Frontal cortex (tissue), 3 donors: ENCODE measurements at regions not wholly inside any gene's neighbourhood (a gene's known extent, or its start where the extent isn't known, plus 50 kb on each side); places are given as distances from the start of the nearest gene placed in this dataset.
"Not testable (repeated sequence)": the region's sequence is repeated elsewhere in the genome, so short reads cannot be mapped to it uniquely, and the experiment has no call there.

Experiments
- DNase-seq, 2 donors: peaks; one replicate each; pipeline ENCODE4 v3.0.0; 2012; ENCODE audit warnings: low spot score in 2 of 2
- FAIRE-seq: peaks from 2 replicates; lab custom pipeline; 2012; peaks lifted over from hg19 to GRCh38; lab: Jason Lieb, UNC
- donor health status: control.
- donor health status: control.
- donor health status: control.

DNA sequence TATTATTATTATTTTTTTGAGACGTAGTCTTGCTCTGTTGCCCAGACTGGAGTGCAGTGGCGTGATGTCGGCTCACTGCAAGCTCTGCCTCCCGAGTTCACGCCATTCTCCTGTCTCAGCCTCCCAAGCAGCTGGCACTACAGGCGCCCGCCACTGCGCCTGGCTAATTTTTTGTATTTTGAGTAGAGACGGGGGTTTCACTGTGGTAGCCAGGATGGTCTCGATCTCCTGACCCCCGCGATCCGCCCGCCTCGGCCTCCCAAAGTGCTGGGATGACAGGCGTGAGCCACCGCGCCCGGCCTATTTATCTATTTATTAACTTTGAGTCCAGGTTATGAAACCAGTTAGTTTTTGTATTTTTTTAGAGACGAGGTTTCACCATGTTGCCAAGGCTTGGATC is 3901.0 kb upstream of the OR11H1 start:
- not testable (repeated sequence) for DNase-seq, FAIRE-seq

GRCh38 chr22:11627436-11627797 is 3900.6 kb upstream of the OR11H1 start:
- FAIRE-seq, result no peak

GRCh38 chr22:11627798-11628650 is 3900.0 kb upstream of the OR11H1 start:
- DNase-seq, result peak in 1 of 2 donors; percentile 41
- no peak for FAIRE-seq

More at GRCh38 chr22:11627436-11627797, 3900.6 kb upstream of the OR11H1 start:
- no peak for DNase-seq

DNA sequence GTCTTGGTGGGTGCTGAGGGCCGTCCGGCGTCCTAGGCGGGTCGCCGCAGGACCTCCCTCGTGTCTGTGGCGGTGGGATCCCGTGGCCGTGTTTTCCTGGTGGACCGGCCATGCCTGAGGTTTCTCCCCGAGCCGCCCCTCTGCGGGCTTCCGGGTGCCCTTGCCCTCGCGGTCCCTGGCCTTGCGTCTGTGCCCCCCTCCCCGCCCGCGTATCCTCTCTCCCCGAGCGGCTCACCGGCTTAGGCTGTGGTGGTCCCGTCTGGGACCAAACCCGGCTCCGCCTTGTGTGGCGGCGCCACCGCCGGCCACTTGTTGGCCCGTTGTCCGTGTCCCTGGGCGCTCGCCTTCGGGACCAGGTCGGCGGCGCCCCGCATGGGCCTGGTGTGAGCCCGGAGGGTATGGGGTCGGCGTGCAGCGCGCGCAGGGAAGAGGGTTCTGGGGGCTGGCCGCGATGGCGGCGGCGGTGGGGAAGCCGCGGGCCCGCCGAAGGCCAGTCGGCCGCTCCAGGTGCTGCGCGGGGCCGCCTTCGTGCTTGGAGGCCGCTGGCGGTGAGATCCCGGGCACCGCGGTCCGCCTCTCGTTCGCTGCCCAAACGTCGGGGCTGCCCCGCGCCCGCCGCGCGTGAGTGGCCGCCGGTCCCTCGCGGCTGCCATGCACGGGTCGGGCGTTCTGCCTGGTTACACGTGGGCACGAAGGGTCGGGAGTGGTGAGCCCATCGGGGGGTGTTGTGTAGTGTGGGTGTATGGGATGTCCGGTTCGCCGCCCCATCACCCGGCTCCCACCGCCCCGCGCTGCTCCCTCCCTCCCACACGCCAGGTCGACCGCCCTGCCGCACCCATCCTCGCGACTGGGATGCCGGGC is 3899.1 kb upstream of the OR11H1 start:
- FAIRE-seq (no peak), DNase-seq (no peak)

DNA sequence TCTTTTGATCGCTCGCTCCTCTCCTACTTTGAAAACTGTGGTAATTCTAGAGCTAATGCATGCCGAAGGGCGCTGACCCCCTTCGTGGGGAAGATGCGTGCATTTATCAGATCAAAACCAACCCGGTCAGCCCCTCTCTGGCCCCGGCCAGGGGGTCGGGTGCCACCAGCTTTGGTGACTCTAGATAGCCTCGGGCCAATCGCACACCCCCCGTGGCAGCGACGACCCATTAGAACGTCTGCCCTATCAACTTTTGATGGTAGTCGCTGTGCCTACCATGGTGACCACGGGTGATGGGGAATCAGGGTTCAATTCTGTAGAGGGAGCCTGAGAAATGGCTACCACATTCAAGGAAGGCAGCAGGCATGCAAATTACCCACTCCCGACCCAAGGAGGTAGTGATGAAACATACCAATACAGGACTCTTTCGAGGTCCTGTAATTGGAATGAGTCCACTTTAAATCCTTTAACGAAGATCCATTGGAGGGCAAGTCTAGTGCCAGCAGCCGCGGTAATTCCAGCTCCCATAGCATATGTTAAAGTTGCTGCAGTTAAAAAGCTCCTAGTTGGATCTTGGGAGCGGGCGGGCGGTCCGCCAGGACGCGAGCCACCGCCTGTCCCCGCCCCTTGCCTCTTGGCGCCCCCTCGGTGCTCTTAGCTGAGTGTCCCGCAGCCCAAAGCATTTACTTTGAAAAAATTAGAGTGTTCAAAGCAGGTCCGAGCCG is 3898.2 kb upstream of the OR11H1 start:
- FAIRE-seq (no peak), DNase-seq (no peak)

GRCh38 chr22:11630386-11631084 is 3897.5 kb upstream of the OR11H1 start:
- not testable (repeated sequence) for FAIRE-seq, DNase-seq
